ENCODE measurements at regions not wholly inside any gene's neighbourhood (a gene's known extent, or its start where the extent isn't known, plus 50 kb on each side); places are given as distances from the start of the nearest gene placed in this dataset.
"Not testable (repeated sequence)": the region's sequence is repeated elsewhere in the genome, so short reads cannot be mapped to it uniquely, and the experiment has no call there.

GRCh38 chr20:58032599-58032998, 195.9 kb downstream of the ANKRD60 start:
- DNase-seq: no peak
- in situ Hi-C loops (cut with HindIII; ENCODE audit: low pct_ligation_motif_present, low pct_unique_long_range_greater_than_20kb, low sequenced_read_pairs): no loop called here

GRCh38 chr20:58031350-58031749, 197.1 kb downstream of the ANKRD60 start:
- in situ Hi-C loops (cut with HindIII; ENCODE audit: low pct_ligation_motif_present, low pct_unique_long_range_greater_than_20kb, low sequenced_read_pairs): not testable (repeated sequence)

GRCh38 chr20:58028123-58028522, 200.3 kb downstream of the ANKRD60 start:
- in situ Hi-C loops (cut with HindIII; ENCODE audit: low pct_ligation_motif_present, low pct_unique_long_range_greater_than_20kb, low sequenced_read_pairs): no loop called here
- peak; percentile 23 for DNase-seq

More at GRCh38 chr20:58031350-58031749, 197.1 kb downstream of the ANKRD60 start:
- DNase-seq: not testable (repeated sequence)

- DNase-seq: no peak
- in situ Hi-C loops (cut with HindIII; ENCODE audit: low pct_ligation_motif_present, low pct_unique_long_range_greater_than_20kb, low sequenced_read_pairs): no loop called here
Observed at GRCh38 chr20:58026361-58026760, 202.1 kb downstream of the ANKRD60 start.

- DNase-seq: no peak
- in situ Hi-C loops (cut with HindIII; ENCODE audit: low pct_ligation_motif_present, low pct_unique_long_range_greater_than_20kb, low sequenced_read_pairs): no loop called here
Observed at GRCh38 chr20:58025233-58025632, 203.2 kb downstream of the ANKRD60 start.

- in situ Hi-C loops (cut with HindIII; ENCODE audit: low pct_ligation_motif_present, low pct_unique_long_range_greater_than_20kb, low sequenced_read_pairs): no loop called here
- DNase-seq: no peak
Observed at GRCh38 chr20:58024241-58024721, 204.2 kb downstream of the ANKRD60 start.

- in situ Hi-C loops (cut with HindIII; ENCODE audit: low pct_ligation_motif_present, low pct_unique_long_range_greater_than_20kb, low sequenced_read_pairs): no loop called here
- DNase-seq: no peak
Observed at GRCh38 chr20:58023781-58024180, 204.7 kb downstream of the ANKRD60 start.

- in situ Hi-C loops (cut with HindIII; ENCODE audit: low pct_ligation_motif_present, low pct_unique_long_range_greater_than_20kb, low sequenced_read_pairs): no loop called here
- DNase-seq: no peak
Observed at GRCh38 chr20:58023346-58023745, 205.1 kb downstream of the ANKRD60 start.

- no peak for DNase-seq
- in situ Hi-C loops (cut with HindIII; ENCODE audit: low pct_ligation_motif_present, low pct_unique_long_range_greater_than_20kb, low sequenced_read_pairs): no loop called here
Observed at GRCh38 chr20:58022711-58023110, 205.7 kb downstream of the ANKRD60 start.

GRCh38 chr20:58021481-58021880, 207.0 kb downstream of the ANKRD60 start:
- in situ Hi-C loops (cut with HindIII; ENCODE audit: low pct_ligation_motif_present, low pct_unique_long_range_greater_than_20kb, low sequenced_read_pairs): no loop called here
- DNase-seq: no peak

- no peak for DNase-seq
- in situ Hi-C loops (cut with HindIII; ENCODE audit: low pct_ligation_motif_present, low pct_unique_long_range_greater_than_20kb, low sequenced_read_pairs): no loop called here
Observed at GRCh38 chr20:58020656-58021454, 207.6 kb downstream of the ANKRD60 start.

GRCh38 chr20:58019850-58020625, 208.4 kb downstream of the ANKRD60 start:
- in situ Hi-C loops (cut with HindIII; ENCODE audit: low pct_ligation_motif_present, low pct_unique_long_range_greater_than_20kb, low sequenced_read_pairs): no loop called here

GRCh38 chr20:58019027-58019849, 209.2 kb downstream of the ANKRD60 start:
- DNase-seq: no peak
- in situ Hi-C loops (cut with HindIII; ENCODE audit: low pct_ligation_motif_present, low pct_unique_long_range_greater_than_20kb, low sequenced_read_pairs): no loop called here

More at GRCh38 chr20:58019850-58020625, 208.4 kb downstream of the ANKRD60 start:
- no peak for DNase-seq

- no peak for DNase-seq
- in situ Hi-C loops (cut with HindIII; ENCODE audit: low pct_ligation_motif_present, low pct_unique_long_range_greater_than_20kb, low sequenced_read_pairs): no loop called here
Observed at GRCh38 chr20:58018590-58018989, 209.9 kb downstream of the ANKRD60 start.

- in situ Hi-C loops (cut with HindIII; ENCODE audit: low pct_ligation_motif_present, low pct_unique_long_range_greater_than_20kb, low sequenced_read_pairs): no loop called here
- DNase-seq: no peak
Observed at GRCh38 chr20:58017970-58018530, 210.4 kb downstream of the ANKRD60 start.

GRCh38 chr20:58017231-58017969, 211.1 kb downstream of the ANKRD60 start:
- DNase-seq: peak; percentile 36
- in situ Hi-C loops (cut with HindIII; ENCODE audit: low pct_ligation_motif_present, low pct_unique_long_range_greater_than_20kb, low sequenced_read_pairs): no loop called here

GRCh38 chr20:58016779-58017178, 211.7 kb downstream of the ANKRD60 start:
- no peak for DNase-seq

More at GRCh38 chr20:58016779-58017178, 211.7 kb downstream of the ANKRD60 start:
- in situ Hi-C loops (cut with HindIII; ENCODE audit: low pct_ligation_motif_present, low pct_unique_long_range_greater_than_20kb, low sequenced_read_pairs): no loop called here
